ENCODE measurements at regions not wholly inside any gene's neighbourhood (a gene's known extent, or its start where the extent isn't known, plus 50 kb on each side); places are given as distances from the start of the nearest gene placed in this dataset.
"Not testable (repeated sequence)": the region's sequence is repeated elsewhere in the genome, so short reads cannot be mapped to it uniquely, and the experiment has no call there.

- H3K4me3 ChIP-seq (ENCODE audit: control insufficient read depth, low read depth, low read length), result no peak overlapping the region
- TF ChIP-seq, protein P1, sequence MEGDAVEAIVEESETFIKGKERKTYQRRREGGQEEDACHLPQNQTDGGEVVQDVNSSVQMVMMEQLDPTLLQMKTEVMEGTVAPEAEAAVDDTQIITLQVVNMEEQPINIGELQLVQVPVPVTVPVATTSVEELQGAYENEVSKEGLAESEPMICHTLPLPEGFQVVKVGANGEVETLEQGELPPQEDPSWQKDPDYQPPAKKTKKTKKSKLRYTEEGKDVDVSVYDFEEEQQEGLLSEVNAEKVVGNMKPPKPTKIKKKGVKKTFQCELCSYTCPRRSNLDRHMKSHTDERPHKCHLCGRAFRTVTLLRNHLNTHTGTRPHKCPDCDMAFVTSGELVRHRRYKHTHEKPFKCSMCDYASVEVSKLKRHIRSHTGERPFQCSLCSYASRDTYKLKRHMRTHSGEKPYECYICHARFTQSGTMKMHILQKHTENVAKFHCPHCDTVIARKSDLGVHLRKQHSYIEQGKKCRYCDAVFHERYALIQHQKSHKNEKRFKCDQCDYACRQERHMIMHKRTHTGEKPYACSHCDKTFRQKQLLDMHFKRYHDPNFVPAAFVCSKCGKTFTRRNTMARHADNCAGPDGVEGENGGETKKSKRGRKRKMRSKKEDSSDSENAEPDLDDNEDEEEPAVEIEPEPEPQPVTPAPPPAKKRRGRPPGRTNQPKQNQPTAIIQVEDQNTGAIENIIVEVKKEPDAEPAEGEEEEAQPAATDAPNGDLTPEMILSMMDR (conservative IDR thresholded peaks at IDR 0.05; ENCODE audit: control insufficient read depth, insufficient read depth, low read depth, low read length), result no peak
- DNase-seq (ENCODE audit: low read depth), result no peak
These were observed 204.4 kb downstream of the SPP2 start for GRCh38 chr2:234254783-234255521.

DNA sequence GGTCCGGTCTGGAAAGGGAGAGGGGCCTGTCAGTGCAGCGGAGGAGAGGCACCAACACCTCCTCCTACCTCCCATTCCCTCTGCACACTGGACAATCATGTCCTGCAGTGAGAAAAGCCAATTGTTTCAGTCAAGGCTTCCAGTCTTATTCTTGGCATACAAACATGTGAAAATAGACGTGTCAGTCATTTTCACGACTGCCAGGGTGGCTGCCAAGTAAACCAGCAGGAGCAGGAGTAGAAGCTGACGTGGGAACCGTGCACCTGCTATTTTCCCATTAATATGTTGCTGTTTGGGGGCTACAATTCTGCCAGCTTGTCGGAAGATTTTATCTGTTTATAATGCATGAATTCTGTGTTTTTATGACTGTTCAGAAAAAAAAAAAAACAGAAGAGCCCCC is 202.3 kb downstream of the SPP2 start:
- DNase-seq (ENCODE audit: low read depth), result no peak
- no peak overlapping the region for H3K4me3 ChIP-seq (ENCODE audit: control insufficient read depth, low read depth, low read length)
- TF ChIP-seq, protein P1 (conservative IDR thresholded peaks at IDR 0.05; ENCODE audit: control insufficient read depth, insufficient read depth, low read depth, low read length), result no peak

- peak; percentile 99 for DNase-seq (ENCODE audit: low read depth)
- TF ChIP-seq, protein P1 (conservative IDR thresholded peaks at IDR 0.05; ENCODE audit: control insufficient read depth, insufficient read depth, low read depth, low read length), result no peak
- no peak overlapping the region for H3K4me3 ChIP-seq (ENCODE audit: control insufficient read depth, low read depth, low read length)
These were observed 201.1 kb downstream of the SPP2 start for GRCh38 chr2:234251326-234252271.

GRCh38 chr2:234250926-234251325 is 200.4 kb downstream of the SPP2 start:
- no peak for DNase-seq (ENCODE audit: low read depth)
- TF ChIP-seq, protein P1 (conservative IDR thresholded peaks at IDR 0.05; ENCODE audit: control insufficient read depth, insufficient read depth, low read depth, low read length), result no peak
- no peak overlapping the region for H3K4me3 ChIP-seq (ENCODE audit: control insufficient read depth, low read depth, low read length)

GRCh38 chr2:234249873-234250272 is 199.4 kb downstream of the SPP2 start:
- no peak overlapping the region for H3K4me3 ChIP-seq (ENCODE audit: control insufficient read depth, low read depth, low read length)
- DNase-seq (ENCODE audit: low read depth), result peak; percentile 66
- TF ChIP-seq, protein P1 (conservative IDR thresholded peaks at IDR 0.05; ENCODE audit: control insufficient read depth, insufficient read depth, low read depth, low read length), result no peak

- H3K4me3 ChIP-seq (ENCODE audit: control insufficient read depth, low read depth, low read length), result no peak overlapping the region
- no peak for DNase-seq (ENCODE audit: low read depth)
- TF ChIP-seq, protein P1 (conservative IDR thresholded peaks at IDR 0.05; ENCODE audit: control insufficient read depth, insufficient read depth, low read depth, low read length), result no peak
These were observed 198.7 kb downstream of the SPP2 start for GRCh38 chr2:234249034-234249735.

DNA sequence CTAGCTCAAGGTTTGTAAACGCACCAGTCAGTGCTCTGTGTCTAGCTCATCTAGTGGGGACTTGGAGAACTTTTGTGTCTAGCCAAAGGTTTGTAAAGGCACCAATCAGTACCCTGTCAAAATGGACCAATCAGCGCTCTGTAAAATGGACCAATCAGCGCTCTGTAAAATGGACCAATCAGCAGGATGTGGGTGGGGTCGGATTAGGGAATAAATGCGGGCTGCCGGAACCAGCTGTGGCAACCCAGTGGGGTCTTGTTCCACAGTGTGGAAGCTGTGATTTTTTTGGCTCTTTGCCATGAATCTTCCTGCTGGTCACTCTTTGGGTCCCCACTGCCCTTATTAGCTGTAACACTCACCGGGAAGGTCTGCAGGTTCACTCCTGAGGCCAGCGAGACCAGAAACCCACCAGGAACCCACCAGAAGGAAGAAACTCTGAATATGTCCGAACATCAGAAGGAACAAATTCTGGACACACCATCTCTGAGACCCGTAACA is 197.8 kb downstream of the SPP2 start:
- DNase-seq (ENCODE audit: low read depth); H3K4me3 ChIP-seq (ENCODE audit: control insufficient read depth, low read depth, low read length): not testable (repeated sequence)

All from fibroblast of mammary gland (primary cell).